Glomerular visceral epithelial cell (primary cell): ENCODE measurements at regions not wholly inside any gene's neighbourhood (a gene's known extent, or its start where the extent isn't known, plus 50 kb on each side); places are given as distances from the start of the nearest gene placed in this dataset.
"Not testable (repeated sequence)": the region's sequence is repeated elsewhere in the genome, so short reads cannot be mapped to it uniquely, and the experiment has no call there.

Source experiments
- DNase-seq: peaks from one replicate; pipeline ENCODE4 v3.0.0-alpha.2; 2016; ENCODE audit errors: extremely low spot score

GRCh38 chr10:6926971-6927370, 346.9 kb upstream of the PRKCQ start:
- DNase-seq, result no peak

GRCh38 chr10:6925146-6925545, 345.1 kb upstream of the PRKCQ start:
- no peak for DNase-seq

DNA sequence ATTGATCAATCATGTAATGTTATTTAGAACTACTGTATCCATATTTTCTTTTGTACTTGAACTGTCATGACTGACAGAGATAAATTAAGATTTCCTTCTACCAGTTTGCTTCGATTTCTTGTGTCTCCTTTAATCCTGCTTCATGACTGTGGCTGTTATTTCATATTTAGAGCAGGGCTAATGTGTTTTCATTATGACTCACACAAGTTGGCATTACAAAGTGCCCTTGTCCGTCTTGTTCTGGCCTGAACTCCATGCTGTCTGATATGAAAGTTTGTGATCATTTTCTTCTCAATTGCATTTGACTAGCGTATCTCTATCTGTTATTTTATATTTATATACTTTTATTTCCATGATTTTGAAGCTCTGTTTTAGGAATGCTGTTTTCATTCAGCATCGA, 344.1 kb upstream of the PRKCQ start:
- DNase-seq, result no peak

DNA sequence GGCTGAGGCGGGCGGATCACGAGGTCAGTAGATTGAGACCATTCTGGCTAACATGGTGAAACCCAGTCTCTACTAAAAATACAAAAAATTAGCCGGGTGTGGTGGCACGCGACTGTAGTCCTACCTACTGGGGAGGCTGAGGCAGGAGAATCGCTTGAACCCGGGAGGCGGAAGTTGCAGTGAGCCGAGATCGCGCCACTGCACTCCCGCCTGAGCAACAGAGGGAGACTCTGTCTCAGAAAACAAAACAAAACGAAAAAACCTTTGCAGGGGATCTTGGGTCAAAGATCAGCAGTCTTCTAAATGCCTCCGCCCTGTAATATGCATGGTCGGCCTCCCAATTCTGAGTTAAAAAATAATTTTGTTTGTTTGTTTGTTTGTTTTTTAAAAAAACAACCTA, 340.9 kb upstream of the PRKCQ start:
- DNase-seq, result not testable (repeated sequence)

DNA sequence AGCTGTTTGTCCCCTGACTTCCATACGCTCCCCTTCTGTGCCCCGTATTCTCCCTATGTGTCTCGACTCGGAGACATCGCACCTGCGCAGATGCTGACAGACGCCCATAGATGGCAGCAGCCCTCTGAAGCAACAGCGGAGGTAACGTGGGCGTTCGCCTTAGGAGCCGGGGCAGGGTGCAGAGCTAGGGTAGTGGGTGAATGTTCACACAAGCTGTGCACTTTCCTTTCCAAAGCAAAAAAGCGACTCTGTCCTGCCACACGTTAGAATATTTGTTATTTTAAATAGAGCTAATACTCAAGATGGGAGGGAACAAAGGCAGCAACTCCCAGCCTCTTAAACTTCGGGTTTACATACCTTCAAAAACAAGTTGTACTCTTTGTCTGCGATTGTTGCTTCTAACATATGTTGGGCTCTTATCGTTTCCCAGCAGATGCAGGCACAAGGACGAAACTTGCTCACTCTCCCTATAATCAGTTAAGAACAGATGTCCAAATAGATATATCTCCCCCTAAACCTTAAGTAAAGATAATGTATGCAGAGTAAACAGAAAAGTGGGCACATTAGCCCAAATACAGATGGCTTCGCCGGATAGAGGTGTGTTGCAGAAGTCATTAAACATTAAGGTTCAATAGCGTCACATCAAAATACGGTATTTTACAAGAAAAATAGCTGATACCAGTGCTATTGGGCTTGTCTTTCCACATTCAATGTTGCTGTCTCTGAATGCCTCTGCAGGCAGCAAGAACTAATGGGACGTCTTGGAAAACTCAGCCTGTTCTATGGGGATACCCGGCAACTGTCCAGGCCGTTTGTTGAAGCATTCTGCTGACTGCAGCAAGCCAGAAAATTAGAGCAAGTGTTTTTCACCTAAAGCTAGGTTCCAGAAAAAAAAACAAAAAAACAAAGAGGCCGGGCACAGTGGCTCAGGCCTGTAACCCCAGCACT, 340.3 kb upstream of the PRKCQ start:
- no peak for DNase-seq

DNA sequence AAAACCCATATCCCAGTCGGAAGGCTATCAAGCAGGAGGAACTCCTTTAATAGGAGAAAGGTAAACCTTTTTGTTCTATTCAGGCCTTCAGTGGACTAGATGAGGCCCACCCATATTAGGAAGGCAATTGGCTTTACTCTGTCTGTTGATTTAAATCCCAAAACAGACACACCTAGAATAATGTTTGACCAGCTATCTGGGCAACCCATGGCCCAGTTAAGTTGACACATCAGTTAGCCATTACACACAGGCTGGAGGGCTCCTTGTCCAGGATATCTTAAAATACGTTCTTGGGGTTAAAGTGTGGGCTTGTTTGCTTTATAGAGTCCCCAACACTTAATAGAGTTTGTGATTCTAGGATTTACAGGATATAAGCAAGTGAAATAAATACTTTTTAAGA, 339.0 kb upstream of the PRKCQ start:
- DNase-seq, result no peak

GRCh38 chr10:6918305-6918704, 338.2 kb upstream of the PRKCQ start:
- no peak for DNase-seq

- DNase-seq, result no peak
These were observed 337.0 kb upstream of the PRKCQ start for GRCh38 chr10:6917125-6917524.

DNA sequence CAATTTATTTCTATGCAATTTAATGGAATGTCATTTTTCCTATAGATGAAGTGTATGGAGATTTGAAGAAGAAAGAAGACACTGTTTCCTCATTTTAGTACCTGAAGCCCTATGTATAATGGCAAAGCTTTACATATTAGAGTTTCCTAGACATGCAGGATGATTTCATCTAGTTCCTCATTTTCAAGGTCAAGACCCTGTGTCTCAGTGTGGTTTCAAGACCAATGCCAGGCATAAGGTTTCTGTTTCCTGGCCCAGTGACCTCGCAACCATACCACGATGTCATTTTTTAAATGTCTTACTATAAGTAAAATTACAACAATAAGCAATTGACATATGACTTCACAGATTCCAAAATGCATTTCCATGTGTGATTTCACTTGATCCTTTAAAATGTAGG, 336.5 kb upstream of the PRKCQ start:
- no peak for DNase-seq

- DNase-seq, result no peak
These were observed 335.2 kb upstream of the PRKCQ start for GRCh38 chr10:6915307-6915706.

DNA sequence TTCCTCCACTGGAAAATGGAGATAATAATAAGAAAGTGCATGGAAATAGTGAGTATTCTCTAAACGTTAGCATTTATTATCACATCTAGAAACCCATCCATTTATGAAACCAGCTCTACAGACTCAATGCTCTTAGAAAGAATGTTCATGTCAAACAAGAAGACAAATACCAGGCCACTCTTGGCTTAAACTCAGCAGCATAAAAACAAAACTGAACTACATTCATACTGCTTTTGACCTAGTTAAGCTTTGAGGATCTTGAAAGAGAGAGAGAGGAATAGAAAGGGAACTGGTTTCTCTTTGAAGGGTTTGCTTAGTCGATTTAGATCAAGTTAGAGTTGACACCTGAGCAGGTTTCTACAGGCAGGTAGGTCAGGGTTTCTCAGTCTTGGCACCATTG, 332.9 kb upstream of the PRKCQ start:
- DNase-seq, result no peak

- no peak for DNase-seq
These were observed 332.3 kb upstream of the PRKCQ start for GRCh38 chr10:6912424-6912823.

DNA sequence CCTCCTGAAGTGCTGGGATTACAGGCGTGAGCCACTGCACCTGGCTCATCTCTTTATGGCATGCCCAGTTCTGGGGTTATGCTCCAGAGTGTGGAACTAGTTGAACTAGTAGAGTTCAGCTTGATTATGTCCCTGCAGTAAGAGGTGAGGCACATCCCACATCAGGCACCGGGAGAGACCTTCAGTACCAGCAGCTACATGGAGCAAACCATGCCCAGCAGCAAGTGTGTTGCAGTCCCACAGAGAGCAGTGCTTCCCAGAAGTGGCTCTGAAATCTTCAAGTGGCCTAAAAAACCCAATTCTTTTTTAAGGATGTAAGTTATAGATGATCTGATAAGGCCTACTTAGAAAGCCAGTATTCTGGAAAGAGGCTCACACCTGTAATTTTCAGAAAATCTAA, 331.9 kb upstream of the PRKCQ start:
- DNase-seq, result no peak

- DNase-seq, result no peak
These were observed 330.0 kb upstream of the PRKCQ start for GRCh38 chr10:6909905-6910560.

DNA sequence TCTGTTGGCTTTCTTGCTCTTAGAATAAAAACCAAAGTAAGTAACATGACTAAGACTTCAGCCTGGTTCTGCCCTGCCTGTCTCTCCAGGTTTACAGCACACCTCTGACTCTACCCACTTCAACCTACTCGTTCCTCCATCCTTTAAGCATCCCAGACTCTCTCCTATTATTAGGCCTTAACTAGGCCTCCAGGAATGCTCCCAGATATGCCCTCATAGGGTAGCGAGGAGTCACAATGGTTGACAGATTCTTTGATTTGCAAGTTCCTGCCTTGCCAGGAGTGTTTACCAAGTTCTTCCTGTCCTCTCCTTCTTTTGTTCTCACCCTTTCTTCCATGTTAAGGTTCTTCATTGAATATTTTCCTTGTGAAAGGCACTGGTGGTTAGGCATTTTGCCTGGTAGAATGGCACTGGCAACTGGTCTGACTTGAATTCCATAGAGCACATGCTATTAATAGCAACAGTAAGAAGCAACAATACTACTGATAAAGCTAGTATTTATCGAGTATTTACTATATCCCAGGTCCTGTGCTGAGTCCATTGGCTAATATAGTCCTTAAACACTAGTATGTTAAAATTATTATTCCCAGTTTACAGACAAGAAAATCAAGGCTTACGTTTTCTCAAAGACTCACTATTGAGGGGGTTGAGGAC, 327.9 kb upstream of the PRKCQ start:
- DNase-seq, result no peak

- DNase-seq, result no peak
These were observed 314.3 kb upstream of the PRKCQ start for GRCh38 chr10:6894405-6894804.

GRCh38 chr10:6892864-6893263, 312.8 kb upstream of the PRKCQ start:
- no peak for DNase-seq

DNA sequence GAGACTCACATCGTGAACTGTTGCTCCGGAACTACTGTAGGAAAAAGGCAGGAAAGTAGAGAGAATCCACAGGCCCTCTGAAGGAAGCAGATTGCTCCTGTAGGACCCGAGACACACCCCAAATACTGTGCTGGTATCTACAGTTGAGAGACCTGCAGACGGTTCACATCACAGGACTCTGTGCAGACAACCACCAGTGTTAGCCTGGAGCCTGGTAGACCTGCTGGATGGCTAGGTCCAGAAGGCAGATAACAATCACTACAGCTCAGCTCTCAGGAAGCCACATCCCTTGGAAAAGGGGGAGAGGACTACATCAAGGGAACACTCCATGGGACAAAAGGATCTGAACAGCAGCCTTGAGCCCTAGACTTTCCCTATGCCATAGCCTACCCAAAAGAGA, 311.8 kb upstream of the PRKCQ start:
- DNase-seq, result no peak

- no peak for DNase-seq
These were observed 309.6 kb upstream of the PRKCQ start for GRCh38 chr10:6889718-6890117.

DNA sequence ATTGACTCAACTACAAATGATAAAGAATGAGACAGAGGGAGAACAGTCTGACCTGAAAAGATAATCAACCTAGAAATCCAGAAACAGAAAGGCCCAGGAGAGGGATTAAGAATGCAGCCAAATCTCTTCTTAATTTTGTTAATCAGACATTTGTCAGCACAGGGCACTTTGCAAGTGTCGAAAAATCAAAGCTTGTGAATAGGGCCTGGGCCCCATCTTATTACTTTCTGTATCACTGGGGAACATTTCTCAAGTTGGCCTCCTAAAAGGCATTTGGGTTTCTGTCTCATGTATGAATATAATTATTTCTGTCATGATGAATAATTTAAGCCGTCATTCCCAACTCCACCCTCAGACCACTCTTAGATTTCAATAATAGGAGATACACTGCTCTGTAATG, 308.4 kb upstream of the PRKCQ start:
- no peak for DNase-seq

DNA sequence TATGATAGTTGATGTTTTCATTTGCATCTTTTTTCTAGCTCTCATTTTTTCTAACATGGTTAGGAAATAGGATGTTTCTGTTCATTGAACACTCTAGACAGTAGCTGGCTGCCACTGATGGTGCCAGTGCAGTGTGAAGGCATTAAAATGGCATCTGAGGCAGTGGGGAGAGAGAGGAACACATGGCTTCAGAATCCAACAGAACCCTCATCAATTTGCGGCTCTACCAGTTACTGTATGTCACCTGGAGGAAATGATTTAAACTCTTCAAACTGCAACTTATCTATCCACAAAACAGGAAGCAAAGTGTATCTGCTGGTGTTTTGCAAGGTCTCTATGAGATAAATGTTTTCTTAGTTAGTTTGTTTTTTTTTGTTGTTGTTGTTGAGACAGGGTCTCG, 305.2 kb upstream of the PRKCQ start:
- DNase-seq, result no peak

GRCh38 chr10:6881987-6882386, 301.9 kb upstream of the PRKCQ start:
- no peak for DNase-seq
